Transverse colon (tissue), 4 donors: ENCODE measurements at regions not wholly inside any gene's neighbourhood (a gene's known extent, or its start where the extent isn't known, plus 50 kb on each side); places are given as distances from the start of the nearest gene placed in this dataset.

Experiments used
- CTCF ChIP-seq, 5 experiments: fragments of 200-600 bp in 3 of 5; fragments of 450-650 bp in 2 of 5; sonication (generic) in 3 of 5; IDR thresholded peaks; 1 replicate in 2 of 5; 2 replicates in 3 of 5; pipeline ENCODE4 v1.5.1; 2016 to 2017; ENCODE audit warnings: antibody characterized with exemption in 5 of 5, inconsistent platforms in 3 of 5, mild to moderate bottlenecking in 2 of 5, moderate library complexity in 1 of 5
- EP300 ChIP-seq: sonication (generic); formaldehyde crosslinking; IDR thresholded peaks from one replicate; pipeline ENCODE4 v1.6.1; 2017; ENCODE audit warnings: antibody characterized with exemption, low read depth
- POLR2A ChIP-seq: fragments of 450-650 bp; IDR thresholded peaks from one replicate; pipeline ENCODE4 v1.6.1; 2016; ENCODE audit warnings: antibody characterized with exemption, mild to moderate bottlenecking, moderate library complexity
- POLR2AphosphoS5 ChIP-seq, 3 donors: sonication (generic); formaldehyde crosslinking; IDR thresholded peaks; one replicate each; pipeline ENCODE4 v1.6.1; 2016; ENCODE audit warnings: antibody characterized with exemption in 3 of 3

GRCh38 chr3:59128685-59129084 lies 78.9 kb upstream of the CFAP20DC start:
- TF ChIP-seq CTCF (IDR thresholded peaks at IDR 0.05) = no peak
- no peak for TF ChIP-seq EP300
- TF ChIP-seq POLR2A = no peak
- TF ChIP-seq POLR2AphosphoS5 (IDR thresholded peaks at IDR 0.05) = no peak
